GM13976 (cell line): ENCODE measurements at regions not wholly inside any gene's neighbourhood (a gene's known extent, or its start where the extent isn't known, plus 50 kb on each side); places are given as distances from the start of the nearest gene placed in this dataset.

Source experiments
- DNase-seq: peaks from one replicate; pipeline ENCODE4 v3.0.0; 2012; ENCODE audit warnings: low spot score
- in situ Hi-C: fragments of 300-500 bp; cut with MboI; formaldehyde crosslinking; loops from one replicate; pipeline ENCODE4 v1.12.0; 2022; ENCODE audit warnings: low sequenced_read_pairs, mixed read lengths, inconsistent platforms; ENCODE audit not compliant: unreplicated experiment
- TF ChIP-seq, protein P1 (sequence below): IDR thresholded peaks from 2 replicates; pipeline ENCODE4 v1.5.1; 2012; ENCODE audit warnings: borderline replicate concordance, mild to moderate bottlenecking; ENCODE audit not compliant: insufficient read depth; ENCODE audit errors: extremely low read depth, missing control alignments, control extremely low read depth

- TF ChIP-seq, protein P1, sequence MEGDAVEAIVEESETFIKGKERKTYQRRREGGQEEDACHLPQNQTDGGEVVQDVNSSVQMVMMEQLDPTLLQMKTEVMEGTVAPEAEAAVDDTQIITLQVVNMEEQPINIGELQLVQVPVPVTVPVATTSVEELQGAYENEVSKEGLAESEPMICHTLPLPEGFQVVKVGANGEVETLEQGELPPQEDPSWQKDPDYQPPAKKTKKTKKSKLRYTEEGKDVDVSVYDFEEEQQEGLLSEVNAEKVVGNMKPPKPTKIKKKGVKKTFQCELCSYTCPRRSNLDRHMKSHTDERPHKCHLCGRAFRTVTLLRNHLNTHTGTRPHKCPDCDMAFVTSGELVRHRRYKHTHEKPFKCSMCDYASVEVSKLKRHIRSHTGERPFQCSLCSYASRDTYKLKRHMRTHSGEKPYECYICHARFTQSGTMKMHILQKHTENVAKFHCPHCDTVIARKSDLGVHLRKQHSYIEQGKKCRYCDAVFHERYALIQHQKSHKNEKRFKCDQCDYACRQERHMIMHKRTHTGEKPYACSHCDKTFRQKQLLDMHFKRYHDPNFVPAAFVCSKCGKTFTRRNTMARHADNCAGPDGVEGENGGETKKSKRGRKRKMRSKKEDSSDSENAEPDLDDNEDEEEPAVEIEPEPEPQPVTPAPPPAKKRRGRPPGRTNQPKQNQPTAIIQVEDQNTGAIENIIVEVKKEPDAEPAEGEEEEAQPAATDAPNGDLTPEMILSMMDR: no peak
- in situ Hi-C loops: no loop called here
- DNase-seq: peak; percentile 23
These were observed 70.5 kb upstream of the HGFAC start for GRCh38 chr4:3371033-3372001.

DNA sequence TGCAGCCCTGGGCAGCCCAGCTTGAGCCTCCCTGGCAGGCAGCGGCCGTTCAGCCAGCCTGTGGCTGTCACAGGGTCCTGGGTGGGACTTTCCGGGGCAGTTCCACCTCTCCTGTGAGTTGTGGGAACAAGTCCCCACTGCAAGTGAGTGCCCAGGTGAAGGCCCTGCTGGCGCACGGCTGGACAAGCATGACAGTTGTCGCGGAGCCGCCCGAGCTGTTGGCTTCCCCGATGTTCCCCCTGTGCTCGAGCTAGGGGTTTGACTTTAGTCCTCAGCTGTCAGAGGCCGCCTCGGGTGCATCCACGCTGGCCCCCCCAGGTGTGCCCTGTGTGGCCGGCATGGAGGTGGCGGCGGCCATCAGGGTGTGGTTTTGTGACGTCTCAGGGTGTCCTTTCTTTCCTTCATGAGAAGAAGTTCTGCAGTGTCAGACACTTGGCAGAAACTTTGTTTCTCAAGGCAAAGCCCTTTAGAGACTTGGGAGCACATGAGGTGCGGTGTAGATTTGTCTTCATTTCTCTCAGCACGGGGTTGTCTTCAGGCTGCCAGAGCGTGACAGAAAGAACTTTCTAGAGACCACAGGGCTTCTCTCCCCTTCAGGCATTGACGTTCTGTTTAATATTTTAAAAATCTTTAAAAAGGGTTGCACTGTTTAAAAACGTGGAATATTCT is 69.4 kb upstream of the HGFAC start:
- in situ Hi-C loops: no loop called here
- TF ChIP-seq, protein P1: no peak
- peak; percentile 40 for DNase-seq

- peak; percentile 67 for DNase-seq
- TF ChIP-seq, protein P1: peak; percentile 6
- in situ Hi-C loops: no loop called here
These were observed 68.8 kb upstream of the HGFAC start for GRCh38 chr4:3372933-3373465.

- TF ChIP-seq, protein P1: no peak
- in situ Hi-C loops: no loop called here
- DNase-seq: no peak
These were observed 68.3 kb upstream of the HGFAC start for GRCh38 chr4:3373468-3373867.

DNA sequence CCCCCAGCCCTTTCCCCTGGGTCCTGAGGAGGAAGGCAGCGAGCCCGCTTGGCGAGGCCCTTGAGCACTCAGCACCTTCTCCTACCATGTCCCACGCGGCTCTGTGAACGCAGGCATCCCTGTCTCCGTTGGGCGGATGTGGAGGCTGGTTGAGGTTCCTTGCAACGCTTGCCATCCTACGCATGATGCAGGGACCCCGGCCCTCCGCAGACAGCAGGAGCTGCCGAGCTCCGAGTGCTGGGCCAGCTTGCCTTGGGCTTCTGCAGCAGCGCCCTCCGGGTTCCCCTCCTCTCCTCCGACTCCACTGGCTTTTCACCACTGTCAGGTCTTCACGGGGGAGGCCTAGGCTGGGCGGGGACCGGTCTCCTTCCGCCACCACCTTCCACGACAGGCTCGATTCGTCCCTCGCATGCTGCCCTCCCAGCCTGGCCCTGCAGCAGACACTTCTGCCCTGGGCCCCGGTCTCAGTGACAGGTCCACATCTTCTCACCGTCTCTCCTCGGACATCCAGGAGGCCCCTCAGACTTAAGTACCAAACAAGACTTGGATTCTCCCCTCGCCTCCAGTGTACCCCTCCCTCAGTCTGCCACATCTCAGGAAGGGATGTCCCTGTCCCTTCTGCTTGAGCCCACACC is 67.6 kb upstream of the HGFAC start:
- in situ Hi-C loops: no loop called here
- TF ChIP-seq, protein P1: no peak
- no peak for DNase-seq

- DNase-seq: no peak
- TF ChIP-seq, protein P1: no peak
- in situ Hi-C loops: no loop called here
These were observed 67.1 kb upstream of the HGFAC start for GRCh38 chr4:3374667-3375066.
